NCI-H69 (cell line): ENCODE measurements at regions not wholly inside any gene's neighbourhood (a gene's known extent, or its start where the extent isn't known, plus 50 kb on each side); places are given as distances from the start of the nearest gene placed in this dataset.

Source experiments
- DNase-seq: peaks from one replicate; lab custom pipeline; 2025; lab: John Stamatoyannopoulos, UW

- no peak for DNase-seq
Measured at GRCh38 chr3:159127021-159127392, 325.2 kb downstream of the MFSD1 start.

DNA sequence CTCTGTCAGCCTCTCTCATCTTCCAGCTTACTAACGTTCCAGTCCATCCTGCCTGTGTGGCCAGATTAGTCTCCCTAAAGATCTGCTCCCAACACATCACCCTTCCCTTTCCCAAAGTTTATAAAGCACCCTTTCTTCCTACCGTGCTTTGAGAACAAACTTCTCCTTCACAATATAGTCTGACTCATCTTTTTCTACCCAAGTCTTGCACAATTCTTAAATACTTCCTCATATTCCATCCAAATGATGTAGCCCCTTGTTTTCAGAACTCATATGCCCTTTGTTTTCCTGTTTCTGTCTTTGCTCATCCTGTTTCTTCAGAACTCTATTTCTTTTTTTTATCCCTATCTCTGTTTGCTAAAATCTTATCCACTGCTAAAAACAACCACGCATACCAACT, 326.8 kb downstream of the MFSD1 start:
- no peak for DNase-seq

GRCh38 chr3:159130108-159130507, 328.3 kb downstream of the MFSD1 start:
- DNase-seq: peak; percentile 7

DNA sequence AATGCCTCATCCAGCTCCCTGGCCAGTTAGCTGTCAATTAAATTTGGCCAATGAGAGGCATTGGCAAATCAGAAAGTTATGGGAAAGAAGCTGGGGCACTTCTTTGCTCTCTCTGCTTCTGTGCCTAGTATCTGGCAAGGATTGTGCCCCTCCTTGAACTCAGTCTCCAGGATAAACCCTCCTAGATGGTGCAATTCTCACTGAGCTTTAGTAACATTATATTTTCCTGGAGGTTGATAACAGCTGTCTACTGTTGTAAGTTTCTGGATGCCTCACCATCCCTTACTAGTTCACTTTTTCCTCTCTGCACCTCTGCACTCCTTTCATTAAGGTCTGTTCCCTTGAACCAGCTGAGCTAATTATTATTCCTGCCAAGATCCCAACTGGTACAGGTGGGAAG, 329.5 kb downstream of the MFSD1 start:
- no peak for DNase-seq

DNA sequence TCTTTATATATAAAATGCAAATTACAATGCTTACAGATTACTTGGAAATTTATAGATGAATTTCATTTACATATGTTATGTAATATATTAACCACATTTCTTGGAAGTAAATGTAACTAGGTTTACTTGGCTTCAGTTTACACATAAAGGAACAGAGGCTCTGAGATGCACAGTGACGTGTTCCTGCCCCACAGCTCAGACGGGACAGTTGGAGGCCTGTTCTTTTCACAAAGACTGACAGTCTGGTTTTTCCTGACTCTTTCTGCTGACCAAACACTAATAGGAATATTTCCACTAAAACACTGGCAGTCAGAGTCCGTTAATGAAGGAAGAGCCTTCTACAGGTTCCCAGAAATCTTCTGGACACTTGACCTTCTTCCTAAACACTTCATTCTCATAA, 336.1 kb downstream of the MFSD1 start:
- DNase-seq: no peak

GRCh38 chr3:159139326-159139725, 337.5 kb downstream of the MFSD1 start:
- peak; percentile 66 for DNase-seq

GRCh38 chr3:159144472-159144871, 342.6 kb downstream of the MFSD1 start:
- no peak for DNase-seq

DNA sequence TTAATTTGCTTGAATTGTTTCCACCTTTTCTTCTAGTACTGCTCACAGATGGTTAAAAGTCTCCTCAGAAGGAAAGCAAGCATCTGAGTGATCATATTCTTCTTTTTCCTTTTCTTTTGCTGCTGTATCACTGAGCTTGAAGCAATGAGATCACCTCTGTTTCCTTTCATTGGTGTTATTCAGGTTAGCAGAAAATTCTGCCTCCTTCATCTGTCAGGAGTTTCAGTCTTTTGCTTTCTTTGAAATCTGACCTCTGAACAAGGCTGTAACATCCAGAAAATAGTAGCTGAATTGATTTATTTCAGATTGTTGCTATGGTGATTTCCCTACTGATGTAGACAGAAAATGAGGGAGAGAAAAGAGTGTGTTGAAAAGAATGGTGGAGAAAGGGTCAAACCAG, 343.0 kb downstream of the MFSD1 start:
- DNase-seq: no peak

GRCh38 chr3:159146392-159146791, 344.5 kb downstream of the MFSD1 start:
- no peak for DNase-seq

DNA sequence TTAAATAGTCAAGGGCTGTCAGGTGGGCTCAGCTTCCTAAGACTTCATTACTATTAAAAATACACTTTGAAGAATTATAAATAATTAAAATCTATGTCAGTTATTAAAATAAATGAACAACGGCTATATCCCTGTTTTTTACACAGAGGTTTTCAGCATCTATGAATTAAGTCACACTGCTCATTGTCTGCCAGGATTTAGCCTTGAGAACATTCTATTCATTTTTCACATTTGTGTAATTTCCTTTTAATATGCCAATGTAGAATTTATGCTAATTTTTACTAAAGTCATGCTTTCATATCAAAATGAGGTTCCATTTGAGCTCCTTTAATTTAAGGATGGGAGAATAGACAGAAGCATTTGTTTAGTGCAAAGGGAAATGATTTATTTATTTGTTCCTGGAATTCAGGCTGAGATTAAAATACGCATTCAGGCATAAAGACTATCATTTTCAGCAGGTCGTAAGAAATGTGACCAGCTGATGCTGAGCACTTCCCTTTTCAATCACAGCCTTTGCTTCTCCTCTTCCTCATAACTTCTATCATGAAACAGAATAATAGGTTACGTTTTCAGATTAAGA, 345.1 kb downstream of the MFSD1 start:
- no peak for DNase-seq

GRCh38 chr3:159147813-159148212, 346.0 kb downstream of the MFSD1 start:
- DNase-seq: no peak

DNA sequence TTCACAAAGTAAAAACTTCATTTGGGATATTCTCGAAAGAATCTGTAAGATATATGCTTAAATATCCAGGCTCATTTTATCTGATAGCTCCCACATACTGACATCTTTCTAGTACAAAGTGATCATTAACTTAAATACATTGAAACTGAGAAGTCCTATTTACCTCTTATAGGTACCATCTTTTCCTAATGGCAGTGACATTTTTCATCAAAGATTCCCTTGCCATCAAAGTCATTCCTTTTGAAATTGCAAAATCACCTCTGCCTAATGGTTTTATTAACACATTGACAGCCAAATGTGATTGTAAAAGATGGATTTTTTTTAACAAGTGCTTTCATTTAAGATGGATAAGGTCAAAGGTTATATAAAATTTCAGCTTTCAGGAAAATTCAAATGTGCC, 346.6 kb downstream of the MFSD1 start:
- no peak for DNase-seq

GRCh38 chr3:159149131-159149530, 347.3 kb downstream of the MFSD1 start:
- no peak for DNase-seq

DNA sequence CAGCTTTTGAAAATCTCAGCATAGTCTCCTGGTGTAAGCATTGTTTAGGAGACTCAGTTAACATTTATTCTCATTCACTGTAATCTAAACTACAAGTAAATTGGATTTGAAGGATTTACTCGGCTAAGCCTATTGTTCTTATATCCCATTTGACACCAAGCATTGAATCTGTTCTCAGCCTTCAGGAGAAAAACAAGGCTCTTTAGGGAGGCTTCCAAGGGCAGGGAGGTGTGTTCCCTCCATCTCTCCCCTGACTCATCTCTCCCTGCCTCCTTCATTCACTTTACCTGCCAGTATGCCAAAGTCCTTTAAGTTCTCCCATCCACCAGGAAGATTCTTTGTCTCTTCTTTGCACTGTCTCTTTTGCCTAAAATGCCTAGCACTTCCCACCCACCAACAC, 347.8 kb downstream of the MFSD1 start:
- no peak for DNase-seq

GRCh38 chr3:159150180-159150579, 348.3 kb downstream of the MFSD1 start:
- DNase-seq: no peak

GRCh38 chr3:159151130-159151529, 349.3 kb downstream of the MFSD1 start:
- no peak for DNase-seq

DNA sequence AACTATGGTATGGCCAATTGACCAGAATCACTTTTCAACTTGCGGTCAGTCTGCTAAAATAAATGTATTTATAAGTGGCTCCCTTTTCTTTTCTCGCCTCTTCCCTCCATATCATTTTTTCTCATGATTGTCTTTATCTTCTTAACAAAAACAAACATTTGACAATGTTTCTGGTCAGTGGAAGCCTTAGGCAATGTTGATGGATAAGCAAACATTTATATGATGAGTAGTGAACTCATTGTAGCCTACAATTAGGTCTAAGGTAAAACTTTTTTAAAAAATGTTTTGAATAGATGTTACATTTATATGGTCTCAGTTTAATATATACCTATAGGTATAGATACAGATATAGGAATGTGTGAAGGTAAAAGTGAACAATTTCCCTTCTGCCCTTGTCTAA, 355.4 kb downstream of the MFSD1 start:
- DNase-seq: peak; percentile 6

- DNase-seq: peak; percentile 63
Measured at GRCh38 chr3:159158213-159158612, 356.4 kb downstream of the MFSD1 start.

- DNase-seq: no peak
Measured at GRCh38 chr3:159158801-159159200, 356.9 kb downstream of the MFSD1 start.

DNA sequence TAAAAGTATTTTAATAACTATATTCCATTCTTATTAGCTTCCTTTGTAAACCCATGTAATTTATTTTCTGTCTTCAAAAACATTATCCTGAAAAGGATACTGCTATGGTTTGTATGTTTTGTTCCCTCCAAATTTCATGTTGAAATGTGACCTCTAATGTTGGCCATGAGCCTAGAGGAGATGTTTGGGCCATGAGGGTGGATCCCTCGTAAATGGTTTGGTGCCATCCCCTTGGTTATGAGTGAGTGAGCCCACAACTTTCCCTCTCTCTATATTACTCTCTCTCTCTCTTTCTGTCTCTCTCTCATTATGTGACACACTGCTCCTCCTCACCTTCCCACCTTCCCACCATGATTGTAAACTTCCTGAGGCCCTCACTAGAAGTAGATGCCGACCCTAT, 357.7 kb downstream of the MFSD1 start:
- no peak for DNase-seq

GRCh38 chr3:159163656-159164055, 361.8 kb downstream of the MFSD1 start:
- DNase-seq: no peak

DNA sequence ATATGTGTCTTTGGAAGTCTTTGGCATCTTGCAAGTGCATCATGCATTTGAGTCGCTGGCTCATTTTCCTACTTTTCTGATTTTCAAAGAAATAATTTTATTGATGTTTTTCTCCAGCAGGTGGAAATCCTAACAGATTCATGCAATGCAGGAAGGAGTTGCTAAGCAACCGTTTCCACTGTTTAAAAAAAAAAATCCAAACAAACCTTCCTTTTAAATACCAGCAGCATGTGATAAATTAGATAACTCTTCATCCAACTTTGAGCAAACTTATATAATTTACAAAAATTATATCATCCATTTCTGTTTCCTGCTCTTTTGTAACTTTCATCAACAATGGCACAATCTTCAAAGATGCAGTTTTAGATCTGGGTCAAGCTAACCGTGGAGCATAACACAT, 364.1 kb downstream of the MFSD1 start:
- DNase-seq: no peak

DNA sequence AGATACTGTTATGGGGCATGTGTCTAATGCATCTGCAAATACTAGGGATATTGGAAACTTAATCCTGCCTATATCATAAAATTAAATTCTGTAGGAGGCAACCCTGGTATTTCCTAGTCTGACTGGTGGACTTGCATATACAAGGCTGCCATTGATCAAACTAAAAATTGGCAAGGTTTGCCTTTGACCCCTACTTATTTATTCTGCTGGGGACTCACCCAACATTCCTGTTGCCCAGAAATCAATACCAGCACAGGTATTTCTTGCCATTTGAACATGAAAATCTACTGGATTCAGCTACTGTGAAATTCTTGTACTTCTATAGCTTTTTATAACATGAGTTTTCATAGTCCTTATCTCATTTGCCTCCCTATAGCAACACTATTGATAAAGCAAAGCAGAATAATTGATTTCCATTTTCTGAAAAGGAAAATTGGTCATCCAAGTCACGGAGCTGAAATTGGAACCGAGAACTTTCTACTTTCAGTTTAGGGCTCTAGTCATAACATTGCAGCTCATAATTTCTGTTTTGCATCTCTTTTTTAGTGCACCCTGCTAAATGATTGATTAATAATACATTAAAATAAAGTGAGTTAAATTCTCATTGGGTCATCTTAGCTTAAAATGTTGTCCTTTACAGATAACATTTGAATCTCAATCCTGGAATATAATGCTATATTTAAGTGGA, 365.2 kb downstream of the MFSD1 start:
- DNase-seq: no peak

- no peak for DNase-seq
Measured at GRCh38 chr3:159168788-159169187, 366.9 kb downstream of the MFSD1 start.
